DOHH2 (cell line): ENCODE measurements at regions not wholly inside any gene's neighbourhood (a gene's known extent, or its start where the extent isn't known, plus 50 kb on each side); places are given as distances from the start of the nearest gene placed in this dataset.

ENCODE experiments used
- H3F3A ChIP-seq: fragments of 200-600 bp; sonication (generic), shearing (Covaris generic); 2 replicates; pipeline ENCODE4 v1.6.0; 2016; ENCODE audit warnings: antibody characterized with exemption, mild to moderate bottlenecking; ENCODE audit not compliant: control insufficient read depth, insufficient read depth
- H3K27ac ChIP-seq: fragments of 200-600 bp; sonication (generic); 2 replicates; pipeline ENCODE4 v1.5.1; 2014; ENCODE audit warnings: low read depth, mild to moderate bottlenecking, low read length, moderate library complexity
- H3K27me3 ChIP-seq: fragments of 200-600 bp; sonication (generic); 2 replicates; pipeline ENCODE4 v1.6.1; 2014; ENCODE audit warnings: mild to moderate bottlenecking, low read length, mixed read lengths; ENCODE audit not compliant: control insufficient read depth
- H3K36me3 ChIP-seq: fragments of 200-600 bp; sonication (generic); 2 replicates; pipeline ENCODE4 v1.6.1; 2014; ENCODE audit warnings: mild to moderate bottlenecking, low read length, moderate library complexity, mixed read lengths; ENCODE audit not compliant: control insufficient read depth
- H3K4me1 ChIP-seq: fragments of 200-600 bp; sonication (generic); 2 replicates; pipeline ENCODE4 v1.6.1; 2014; ENCODE audit warnings: mild to moderate bottlenecking, low read length, mixed read lengths; ENCODE audit not compliant: control insufficient read depth
- H3K4me2 ChIP-seq: fragments of 200-600 bp; sonication (generic); 2 replicates; pipeline ENCODE4 v1.6.0; 2014; ENCODE audit warnings: mild to moderate bottlenecking, low read length, moderate library complexity
- H3K4me3 ChIP-seq: fragments of 200-600 bp; sonication (generic); 2 replicates; pipeline ENCODE4 v1.5.1; 2014; ENCODE audit warnings: mild to moderate bottlenecking, low read length, mixed read lengths
- H3K79me2 ChIP-seq: fragments of 200-600 bp; sonication (generic); 2 replicates; pipeline ENCODE4 v1.6.1; 2014; ENCODE audit warnings: mild to moderate bottlenecking, low read length, mixed read lengths; ENCODE audit not compliant: control insufficient read depth
- H3K9me2 ChIP-seq: fragments of 200-600 bp; sonication (generic); replicated peaks from 2 replicates; pipeline ENCODE4 v1.6.1; 2014; ENCODE audit warnings: mild to moderate bottlenecking, low read length, mixed read lengths; ENCODE audit not compliant: control insufficient read depth
- H3K9me3 ChIP-seq: fragments of 200-600 bp; sonication (generic); 2 replicates; pipeline ENCODE4 v1.6.1; 2014; ENCODE audit warnings: antibody characterized with exemption, low read length, mixed read lengths; ENCODE audit not compliant: control insufficient read depth, insufficient read depth
- H4K20me1 ChIP-seq: fragments of 200-600 bp; sonication (generic); 2 replicates; pipeline ENCODE4 v1.6.0; 2014; ENCODE audit warnings: low read depth, mild to moderate bottlenecking, antibody characterized with exemption, low read length, moderate library complexity; ENCODE audit not compliant: control insufficient read depth, insufficient read depth
- EZH2phosphoT487 ChIP-seq: fragments of 200-600 bp; sonication (generic); IDR thresholded peaks from 2 replicates; pipeline ENCODE4 v1.6.1; 2017; ENCODE audit warnings: borderline replicate concordance, mild to moderate bottlenecking, antibody characterized with exemption, low read length, moderate library complexity, mixed read lengths
- TF ChIP-seq, protein P1 (sequence below): fragments of 200-600 bp; sonication (generic); IDR thresholded peaks from one replicate; pipeline ENCODE4 v1.5.1; 2014; ENCODE audit warnings: antibody characterized with exemption, mild to moderate bottlenecking, low read depth, low read length; ENCODE audit not compliant: poor library complexity, severe bottlenecking

DNA sequence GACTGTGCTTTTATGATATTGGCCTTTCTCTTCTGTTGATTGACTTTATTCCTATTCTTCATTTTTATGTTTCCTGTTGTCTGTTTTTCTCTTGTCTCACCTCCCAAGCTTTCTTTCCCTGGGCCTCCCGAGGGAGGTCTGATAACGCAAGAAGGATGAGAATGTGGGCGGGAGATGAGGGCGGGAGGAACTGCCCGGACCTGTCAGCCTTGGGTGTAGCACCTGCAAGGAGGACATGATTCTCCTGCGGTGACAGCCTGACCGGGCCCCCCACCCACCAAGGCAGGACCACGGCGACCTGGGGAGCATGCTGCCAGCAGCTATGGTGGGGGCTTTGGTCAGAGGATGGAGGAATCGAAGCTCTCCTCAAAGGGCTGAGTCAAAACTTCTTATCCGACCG lies 86.9 kb downstream of the PLEKHG1 start:
- Histone ChIP-seq H3K36me3 (peaks cover 40% of the 10 kb centered on the region), H3K4me2 (peak overlapping the region; percentile 90), H3K27me3 (no peaks in the 10 kb centered on the region), H3K4me3 (peak overlapping the region; percentile 70), H3K27ac (peak overlapping the region; percentile 95), H3F3A (peaks cover 38% of the 10 kb centered on the region), H3K9me2 (no peaks in the 10 kb centered on the region), H3K79me2 (peaks cover 89% of the 10 kb centered on the region), H3K9me3 (no peaks in the 10 kb centered on the region), H4K20me1 (no peaks in the 10 kb centered on the region), H3K4me1 (peaks cover 100% of the 10 kb centered on the region)
- TF ChIP-seq EZH2phosphoT487: no peak
- TF ChIP-seq, protein P1, sequence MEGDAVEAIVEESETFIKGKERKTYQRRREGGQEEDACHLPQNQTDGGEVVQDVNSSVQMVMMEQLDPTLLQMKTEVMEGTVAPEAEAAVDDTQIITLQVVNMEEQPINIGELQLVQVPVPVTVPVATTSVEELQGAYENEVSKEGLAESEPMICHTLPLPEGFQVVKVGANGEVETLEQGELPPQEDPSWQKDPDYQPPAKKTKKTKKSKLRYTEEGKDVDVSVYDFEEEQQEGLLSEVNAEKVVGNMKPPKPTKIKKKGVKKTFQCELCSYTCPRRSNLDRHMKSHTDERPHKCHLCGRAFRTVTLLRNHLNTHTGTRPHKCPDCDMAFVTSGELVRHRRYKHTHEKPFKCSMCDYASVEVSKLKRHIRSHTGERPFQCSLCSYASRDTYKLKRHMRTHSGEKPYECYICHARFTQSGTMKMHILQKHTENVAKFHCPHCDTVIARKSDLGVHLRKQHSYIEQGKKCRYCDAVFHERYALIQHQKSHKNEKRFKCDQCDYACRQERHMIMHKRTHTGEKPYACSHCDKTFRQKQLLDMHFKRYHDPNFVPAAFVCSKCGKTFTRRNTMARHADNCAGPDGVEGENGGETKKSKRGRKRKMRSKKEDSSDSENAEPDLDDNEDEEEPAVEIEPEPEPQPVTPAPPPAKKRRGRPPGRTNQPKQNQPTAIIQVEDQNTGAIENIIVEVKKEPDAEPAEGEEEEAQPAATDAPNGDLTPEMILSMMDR: no peak

DNA sequence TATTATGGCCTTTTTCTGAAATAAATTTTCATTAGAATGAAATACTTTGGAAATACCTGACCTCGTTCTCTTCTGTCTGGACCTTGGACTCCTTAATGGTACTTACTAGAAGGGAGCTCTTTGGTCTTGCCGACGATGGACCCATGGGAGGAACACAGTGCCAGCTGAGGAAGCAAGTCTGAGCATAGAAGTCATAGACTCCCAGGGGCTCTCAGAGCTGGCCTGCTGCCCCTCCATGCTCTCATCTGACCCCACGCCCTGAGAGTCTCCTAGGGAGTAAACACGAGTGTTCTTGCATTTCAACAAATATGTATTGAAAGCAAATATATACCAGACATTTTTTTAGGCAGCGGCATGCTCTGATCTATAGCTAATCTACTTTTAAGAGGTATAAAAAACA lies 87.8 kb downstream of the PLEKHG1 start:
- peaks cover 100% of the 10 kb centered on the region for H3K4me1 ChIP-seq
- no peaks in the 10 kb centered on the region for H3K9me2 ChIP-seq
- H4K20me1 ChIP-seq: no peaks in the 10 kb centered on the region
- peak overlapping the region; percentile 70 for H3K4me3 ChIP-seq
- H3K9me3 ChIP-seq: no peaks in the 10 kb centered on the region
- no peaks in the 10 kb centered on the region for H3K27me3 ChIP-seq
- peaks cover 47% of the 10 kb centered on the region for H3K36me3 ChIP-seq
- peaks cover 89% of the 10 kb centered on the region for H3K79me2 ChIP-seq
- peaks cover 38% of the 10 kb centered on the region for H3F3A ChIP-seq
- H3K4me2 ChIP-seq: peak overlapping the region; percentile 90
- peak overlapping the region; percentile 95 for H3K27ac ChIP-seq
- TF ChIP-seq, protein P1: no peak
- TF ChIP-seq EZH2phosphoT487: no peak

DNA sequence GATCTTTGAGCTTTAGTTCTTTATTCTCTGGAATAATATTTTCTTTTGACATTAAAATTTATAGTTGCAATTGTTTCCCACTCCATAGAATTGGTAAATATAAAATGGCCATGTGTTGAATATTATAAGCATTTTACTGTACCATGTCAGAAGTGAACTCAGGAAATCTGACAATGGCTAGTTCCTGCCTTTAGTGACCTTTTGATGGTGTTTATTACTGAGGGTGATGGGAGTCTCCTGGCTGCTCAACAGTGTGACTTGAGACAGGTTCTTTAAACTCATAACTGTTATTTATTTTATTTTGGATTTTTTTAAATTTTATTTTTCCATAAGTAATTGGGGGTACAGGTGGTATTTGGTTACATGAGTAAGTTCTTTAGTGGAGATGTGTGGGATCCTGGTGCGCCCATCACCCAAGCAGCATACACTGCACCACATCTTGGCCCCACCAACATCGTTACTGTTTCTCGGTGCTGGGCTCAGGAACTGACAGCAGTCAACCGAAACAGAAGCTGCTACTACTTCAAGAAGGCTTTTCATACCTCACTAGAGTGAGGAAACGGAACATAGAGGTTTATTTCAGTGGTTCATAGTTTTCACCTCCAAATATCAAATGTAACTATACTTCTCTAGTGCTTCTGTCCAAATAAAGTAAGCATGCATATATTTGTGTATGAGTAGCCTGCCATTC lies 90.4 kb downstream of the PLEKHG1 start:
- no peaks in the 10 kb centered on the region for H3K27me3 ChIP-seq
- H4K20me1 ChIP-seq: no peaks in the 10 kb centered on the region
- H3K9me3 ChIP-seq: no peaks in the 10 kb centered on the region
- peaks cover 99% of the 10 kb centered on the region for H3K4me1 ChIP-seq
- H3K4me3 ChIP-seq: peak overlapping the region; percentile 69
- H3K4me2 ChIP-seq: peak overlapping the region; percentile 90
- H3K79me2 ChIP-seq: peaks cover 87% of the 10 kb centered on the region
- H3K9me2 ChIP-seq: no peaks in the 10 kb centered on the region
- H3K36me3 ChIP-seq: peaks cover 44% of the 10 kb centered on the region
- H3K27ac ChIP-seq: peak overlapping the region; percentile 95
- TF ChIP-seq, protein P1: no peak
- no peak for TF ChIP-seq EZH2phosphoT487
- H3F3A ChIP-seq: peaks cover 32% of the 10 kb centered on the region
